ENCODE measurements at regions not wholly inside any gene's neighbourhood (a gene's known extent, or its start where the extent isn't known, plus 50 kb on each side); places are given as distances from the start of the nearest gene placed in this dataset.

- no peak for DNase-seq
These were observed 376.9 kb downstream of the PPP3CA start for GRCh38 chr4:100970414-100970813.

GRCh38 chr4:100969925-100970324 is 377.4 kb downstream of the PPP3CA start:
- DNase-seq = no peak

GRCh38 chr4:100968046-100968445 is 379.3 kb downstream of the PPP3CA start:
- DNase-seq = no peak

GRCh38 chr4:100963627-100964026 is 383.7 kb downstream of the PPP3CA start:
- no peak for DNase-seq

GRCh38 chr4:100962698-100963097 is 384.6 kb downstream of the PPP3CA start:
- DNase-seq = no peak

GRCh38 chr4:100960232-100960631 is 387.1 kb downstream of the PPP3CA start:
- DNase-seq = no peak

GRCh38 chr4:100954046-100954445 is 393.3 kb downstream of the PPP3CA start:
- DNase-seq = no peak

GRCh38 chr4:100953616-100954015 is 393.7 kb downstream of the PPP3CA start:
- no peak for DNase-seq

- no peak for DNase-seq
These were observed 394.7 kb downstream of the PPP3CA start for GRCh38 chr4:100952590-100952989.

- no peak for DNase-seq
These were observed 397.9 kb downstream of the PPP3CA start for GRCh38 chr4:100949350-100949935.

GRCh38 chr4:100948911-100949310 is 398.4 kb downstream of the PPP3CA start:
- no peak for DNase-seq

GRCh38 chr4:100945789-100946188 is 401.5 kb downstream of the PPP3CA start:
- DNase-seq = no peak

- no peak for DNase-seq
These were observed 408.6 kb downstream of the PPP3CA start for GRCh38 chr4:100938698-100939097.

GRCh38 chr4:100936661-100937375 is 410.5 kb downstream of the PPP3CA start:
- DNase-seq = peak; percentile 42 to 77

- DNase-seq = peak in 1 of 2 experiments; percentile 19
These were observed 412.2 kb downstream of the PPP3CA start for GRCh38 chr4:100935090-100935489.

GRCh38 chr4:100933628-100934027 is 413.7 kb downstream of the PPP3CA start:
- DNase-seq = no peak

GRCh38 chr4:100929758-100930157 is 411.9 kb upstream of the EMCN start:
- no peak for DNase-seq

GRCh38 chr4:100929135-100929534 is 411.3 kb upstream of the EMCN start:
- no peak for DNase-seq

- no peak for DNase-seq
These were observed 408.4 kb upstream of the EMCN start for GRCh38 chr4:100926039-100926717.

GRCh38 chr4:100913685-100914084 is 395.9 kb upstream of the EMCN start:
- DNase-seq = no peak

- DNase-seq = no peak
These were observed 390.7 kb upstream of the EMCN start for GRCh38 chr4:100908540-100908939.

- peak in 1 of 2 experiments; percentile 37 for DNase-seq
These were observed 389.9 kb upstream of the EMCN start for GRCh38 chr4:100907465-100908454.

- DNase-seq = no peak
These were observed 389.2 kb upstream of the EMCN start for GRCh38 chr4:100906973-100907372.
